GM18498 (cell line): ENCODE measurements at regions not wholly inside any gene's neighbourhood (a gene's known extent, or its start where the extent isn't known, plus 50 kb on each side); places are given as distances from the start of the nearest gene placed in this dataset.

Experiments
- ATAC-seq: cut with Tn5 transposase; IDR thresholded peaks from one replicate; pipeline ENCODE4 v1.9.1; 2021; ENCODE audit warnings: mild to moderate bottlenecking, moderate library complexity; ENCODE audit not compliant: unreplicated experiment

- no peak for ATAC-seq
These were observed 1070.2 kb upstream of the NXPH2 start for GRCh38 chr2:139850254-139850890.

- ATAC-seq: no peak
These were observed 1056.6 kb upstream of the NXPH2 start for GRCh38 chr2:139836769-139837168.

GRCh38 chr2:139835101-139835500, 1054.9 kb upstream of the NXPH2 start:
- no peak for ATAC-seq

GRCh38 chr2:139828011-139828410, 1047.8 kb upstream of the NXPH2 start:
- no peak for ATAC-seq

- no peak for ATAC-seq
These were observed 1045.5 kb upstream of the NXPH2 start for GRCh38 chr2:139825726-139826125.

GRCh38 chr2:139819273-139819796, 1039.1 kb upstream of the NXPH2 start:
- no peak for ATAC-seq

GRCh38 chr2:139814458-139814857, 1034.3 kb upstream of the NXPH2 start:
- no peak for ATAC-seq

- ATAC-seq: no peak
These were observed 1033.2 kb upstream of the NXPH2 start for GRCh38 chr2:139813340-139813739.

GRCh38 chr2:139805441-139805840, 1025.3 kb upstream of the NXPH2 start:
- no peak for ATAC-seq

GRCh38 chr2:139798391-139798790, 1018.2 kb upstream of the NXPH2 start:
- ATAC-seq: no peak

- ATAC-seq: no peak
These were observed 1010.9 kb upstream of the NXPH2 start for GRCh38 chr2:139790807-139791752.

- ATAC-seq: no peak
These were observed 1009.9 kb upstream of the NXPH2 start for GRCh38 chr2:139790136-139790535.

GRCh38 chr2:139778732-139779131, 998.5 kb upstream of the NXPH2 start:
- no peak for ATAC-seq

GRCh38 chr2:139773720-139774277, 993.6 kb upstream of the NXPH2 start:
- ATAC-seq: no peak

GRCh38 chr2:139769633-139770032, 989.4 kb upstream of the NXPH2 start:
- no peak for ATAC-seq

- ATAC-seq: no peak
These were observed 983.5 kb upstream of the NXPH2 start for GRCh38 chr2:139763705-139764104.

- no peak for ATAC-seq
These were observed 978.9 kb upstream of the NXPH2 start for GRCh38 chr2:139759000-139759505.

GRCh38 chr2:139746901-139747300, 966.7 kb upstream of the NXPH2 start:
- no peak for ATAC-seq

GRCh38 chr2:139744273-139744672, 964.1 kb upstream of the NXPH2 start:
- ATAC-seq: no peak

- ATAC-seq: no peak
These were observed 962.3 kb upstream of the NXPH2 start for GRCh38 chr2:139742216-139743172.
